K562 (cell line): ENCODE measurements at regions not wholly inside any gene's neighbourhood (a gene's known extent, or its start where the extent isn't known, plus 50 kb on each side); places are given as distances from the start of the nearest gene placed in this dataset.

ENCODE experiments used
- ATAC-seq: fragments of 200-7000 bp; cut with Tn5 transposase; 3 replicates; pipeline ENCODE4 v1.9.1; 2020; ENCODE audit warnings: moderate library complexity
- BruUV-seq: library from RNA; stranded (reverse); fragments of 400-500 nt; replicated peaks from 2 replicates; lab custom pipeline; 2021; lab: Mats Ljungman, UMichigan
- CTCF ChIA-PET: fragments of 300-600 bp; formaldehyde crosslinking; extraction: SDS; loops from one replicate; lab custom pipeline; 2021; ENCODE audit warnings: low intra/inter-chr PET ratio; lab: Yijun Ruan, JAX
- POLR2A ChIA-PET: fragments of 300-600, 350-650 bp; sonication (Branson Sonifier 250); formaldehyde crosslinking; extraction: SDS; loops from one replicate; lab custom pipeline; 2021; ENCODE audit warnings: antibody characterized with exemption, inconsistent platforms; lab: Yijun Ruan, JAX
- DNase-seq, 4 experiments: peaks; one replicate each; pipeline versions ENCODE4 v3.0.0 to v3.0.0-alpha.2; 2011 to 2018; ENCODE audit warnings: low spot score in 3 of 4, mixed read lengths in 3 of 4; ENCODE audit errors: extremely low read depth in 1 of 4
- FAIRE-seq: peaks from 2 replicates; lab custom pipeline; 2011; peaks lifted over from hg19 to GRCh38; lab: Jason Lieb, UNC
- H2AFZ ChIP-seq: 2 replicates; pipeline ENCODE4 v1.6.0; 2011; ENCODE audit warnings: low read depth, low read length, control low read depth, inconsistent platforms
- H3K27ac ChIP-seq: fragments of 200-600 bp; 3 replicates; pipeline ENCODE4 v1.8.0; 2011; ENCODE audit warnings: low read depth, mild to moderate bottlenecking, control low read depth, inconsistent platforms, low read length, moderate library complexity, mixed read lengths; ENCODE audit errors: extremely low read depth
- H3K27me3 ChIP-seq, 2 experiments: fragments of 300-600 bp in 1 of 2; 2 replicates in 1 of 2; 3 replicates in 1 of 2; pipeline versions ENCODE4 v1.6.0 to v1.8.0; 2011; ENCODE audit warnings: inconsistent platforms in 2 of 2, low read length in 2 of 2, mild to moderate bottlenecking in 1 of 2, mixed read lengths in 1 of 2, moderate library complexity in 1 of 2; ENCODE audit not compliant: control insufficient read depth in 2 of 2, insufficient read depth in 2 of 2
- H3K36me3 ChIP-seq: fragments of 300-600 bp; 3 replicates; pipeline ENCODE4 v1.8.0; 2011; ENCODE audit warnings: mild to moderate bottlenecking, low read length, inconsistent platforms; ENCODE audit not compliant: control insufficient read depth, insufficient read depth
- H3K4me1 ChIP-seq, 2 experiments: fragments of 200-600 bp in 1 of 2; replicated peaks in 1 of 2; 2 replicates in 1 of 2; 3 replicates in 1 of 2; pipeline versions ENCODE4 v1.5.1 to v1.8.0; 2011; ENCODE audit warnings: inconsistent platforms in 2 of 2, low read length in 2 of 2, mild to moderate bottlenecking in 1 of 2, mixed read lengths in 1 of 2, moderate library complexity in 1 of 2; ENCODE audit not compliant: control insufficient read depth in 2 of 2, insufficient read depth in 2 of 2
- H3K4me2 ChIP-seq: 2 replicates; pipeline ENCODE4 v1.6.1; 2011; ENCODE audit warnings: low read length, control low read depth, inconsistent platforms, mixed read lengths; ENCODE audit not compliant: insufficient read depth
- H3K4me3 ChIP-seq: fragments of 200-600 bp; sonication (generic), shearing (Covaris generic); 2 replicates; pipeline ENCODE4 v1.5.1; 2016; ENCODE audit warnings: control low read depth, inconsistent platforms
- H3K79me2 ChIP-seq: fragments of 200-600 bp; 3 replicates; pipeline ENCODE4 v1.8.0; 2011; ENCODE audit warnings: low read length, inconsistent platforms; ENCODE audit not compliant: control insufficient read depth, insufficient read depth
- H3K9ac ChIP-seq, 2 experiments: 2 replicates each; pipeline versions ENCODE4 v1.6.0 to v1.6.1; 2011; ENCODE audit warnings: low read depth in 2 of 2, low read length in 2 of 2, control low read depth in 1 of 2, inconsistent platforms in 1 of 2, mild to moderate bottlenecking in 1 of 2, mixed read lengths in 1 of 2; ENCODE audit not compliant: insufficient read depth in 1 of 2
- H3K9me1 ChIP-seq: one replicate; pipeline ENCODE4 v1.6.0; 2011; ENCODE audit warnings: inconsistent platforms, mild to moderate bottlenecking, low read length, moderate library complexity; ENCODE audit not compliant: control insufficient read depth, insufficient read depth
- H3K9me3 ChIP-seq: replicated peaks from 2 replicates; pipeline ENCODE4 v1.5.1; 2011; ENCODE audit warnings: low read depth, low read length, inconsistent platforms; ENCODE audit not compliant: control insufficient read depth, insufficient read depth
- H4K20me1 ChIP-seq: replicated peaks from 2 replicates; pipeline ENCODE4 v1.6.1; 2011; ENCODE audit warnings: low read length, inconsistent platforms, mixed read lengths; ENCODE audit not compliant: control insufficient read depth, insufficient read depth
- CHD7 ChIP-seq: fragments of 200-600 bp; sonication (generic); IDR thresholded peaks from one replicate; pipeline ENCODE4 v1.6.1; 2012; ENCODE audit warnings: mild to moderate bottlenecking, low read depth, low read length, inconsistent platforms
- PYGO2 ChIP-seq: fragments of 450-650 bp; IDR thresholded peaks from 2 replicates; pipeline ENCODE4 v1.6.1; 2016; ENCODE audit warnings: mild to moderate bottlenecking, missing genetic modification characterization, moderate library complexity, missing compliant biosample characterization
- RBFOX2 ChIP-seq: fragments of 200-400 bp; formaldehyde crosslinking; IDR thresholded peaks from 2 replicates; pipeline ENCODE4 v1.6.1; 2017; ENCODE audit warnings: low read depth, mild to moderate bottlenecking, low read length, moderate library complexity
- WGBS: fragments of 100-300 bp; shearing (Covaris generic); methylation state at CpG from one replicate; pipeline ENCODE4 v1.1.6; 2016; ENCODE audit warnings: low coverage, mixed read lengths; ENCODE audit not compliant: insufficient coverage; ENCODE audit errors: missing lambda C conversion rate; 5-methylcytosine and 5-hydroxymethylcytosine counted together
- in situ Hi-C: fragments of 300-500 bp; cut with MboI; formaldehyde crosslinking; loops from 4 replicates; pipeline ENCODE4 v1.15.0; 2018; ENCODE audit warnings: inconsistent platforms, mixed read lengths
- intact Hi-C: fragments of 100-400 bp; cut with micrococcal nuclease; formaldehyde crosslinking; loops from 2 replicates; pipeline ENCODE4 v1.14.2; 2022

GRCh38 chr3:191026746-191027145, 164.3 kb upstream of the GMNC start:
- no peak overlapping the region for H3K9ac ChIP-seq
- no TSS peak for BruUV-seq
- H2AFZ ChIP-seq = no peak overlapping the region
- intact Hi-C loops (no loop called here), in situ Hi-C loops (no loop called here)
- H3K27me3 ChIP-seq = no peaks in the 10 kb centered on the region
- ChIA-PET CTCF (interaction anchor here (0.6 kb wide), 1 partner anchor 80 kb away, joined by 4 read pairs; no protein-coding TSS in a partner anchor), POLR2A (no interaction called here)
- H3K27ac ChIP-seq = no peak overlapping the region
- no peaks in the 10 kb centered on the region for H3K4me1 ChIP-seq
- H4K20me1 ChIP-seq = no peaks in the 10 kb centered on the region
- DNase-seq = no peak
- H3K79me2 ChIP-seq = no peaks in the 10 kb centered on the region
- H3K4me3 ChIP-seq = no peak overlapping the region
- ATAC-seq = no peak
- H3K9me3 ChIP-seq = no peaks in the 10 kb centered on the region; the same call in 1 of the 2 replicates
- H3K36me3 ChIP-seq = no peaks in the 10 kb centered on the region
- H3K4me2 ChIP-seq = no peak overlapping the region
- no peaks in the 10 kb centered on the region for H3K9me1 ChIP-seq
- FAIRE-seq = no peak
- no peak for TF ChIP-seq RBFOX2
- no peak for TF ChIP-seq PYGO2 (tag)
- no peak for TF ChIP-seq CHD7
- WGBS = 0% methylated on average over 1 of the region's 1 CpG
